IMR-90 (cell line): ENCODE measurements at regions not wholly inside any gene's neighbourhood (a gene's known extent, or its start where the extent isn't known, plus 50 kb on each side); places are given as distances from the start of the nearest gene placed in this dataset.

Experiments used
- ATAC-seq: fragments of 200-7000 bp; cut with Tn5 transposase; 2 replicates; pipeline ENCODE4 v1.9.1; 2020; ENCODE audit warnings: low read depth, mild to moderate bottlenecking, moderate library complexity
- BruUV-seq: library from RNA; stranded (reverse); fragments of 400-500 nt; replicated peaks from 2 replicates; lab custom pipeline; 2021; lab: Mats Ljungman, UMichigan
- CTCF ChIA-PET: fragments of 300-600 bp; formaldehyde crosslinking; extraction: SDS; loops from one replicate; lab custom pipeline; 2021; ENCODE audit warnings: antibody characterized with exemption; lab: Yijun Ruan, JAX
- POLR2A ChIA-PET: fragments of 300-600 bp; sonication (Branson Sonifier 250); formaldehyde crosslinking; loops from one replicate; lab custom pipeline; 2022; ENCODE audit warnings: antibody characterized with exemption; ENCODE audit not compliant: unreplicated experiment; lab: Charles Lee
- DNase-seq: peaks from one replicate; pipeline ENCODE4 v3.0.0; 2013
- H2AFZ ChIP-seq: replicated peaks from 2 replicates; pipeline ENCODE3; 2013; ENCODE audit warnings: low read length, mild to moderate bottlenecking; ENCODE audit not compliant: poor library complexity
- H2AK5ac ChIP-seq: 2 replicates; pipeline ENCODE4 v1.6.1; 2013; ENCODE audit warnings: low read depth, low read length, inconsistent platforms
- H2AK9ac ChIP-seq: replicated peaks from 2 replicates; pipeline ENCODE3; 2013; ENCODE audit warnings: mild to moderate bottlenecking, low read depth, low read length, moderate library complexity; ENCODE audit not compliant: poor library complexity
- H2BK120ac ChIP-seq: 2 replicates; pipeline ENCODE4 v1.6.1; 2013; ENCODE audit warnings: low read depth, low read length, inconsistent platforms
- H2BK15ac ChIP-seq: 3 replicates; pipeline ENCODE4 v1.6.1; 2013; ENCODE audit warnings: low read depth, low read length, inconsistent platforms
- H2BK20ac ChIP-seq: 2 replicates; pipeline ENCODE4 v1.6.1; 2013; ENCODE audit warnings: low read depth, mild to moderate bottlenecking, inconsistent platforms, low read length, moderate library complexity
- H2BK5ac ChIP-seq: 2 replicates; pipeline ENCODE4 v1.6.1; 2013; ENCODE audit warnings: mild to moderate bottlenecking, low read depth, low read length, inconsistent platforms; ENCODE audit not compliant: poor library complexity, severe bottlenecking
- H3K14ac ChIP-seq: replicated peaks from 2 replicates; pipeline ENCODE4 v1.6.1; 2013; ENCODE audit warnings: low read depth, low read length, inconsistent platforms
- H3K18ac ChIP-seq: 2 replicates; pipeline ENCODE4 v1.6.1; 2013; ENCODE audit warnings: low read depth, low read length, control low read depth
- H3K23ac ChIP-seq: 2 replicates; pipeline ENCODE4 v1.6.1; 2013; ENCODE audit warnings: low read depth, low read length, inconsistent platforms
- H3K27ac ChIP-seq: 2 replicates; pipeline ENCODE4 v1.5.1; 2013; ENCODE audit warnings: mild to moderate bottlenecking, control low read depth, low read length; ENCODE audit not compliant: insufficient read depth
- H3K27me3 ChIP-seq: 2 replicates; pipeline ENCODE4 v1.6.1; 2013; ENCODE audit warnings: low read length; ENCODE audit not compliant: control insufficient read depth, insufficient read depth
- H3K36me3 ChIP-seq: 2 replicates; pipeline ENCODE4 v1.6.1; 2013; ENCODE audit warnings: low read length, mixed read lengths; ENCODE audit not compliant: control insufficient read depth, insufficient read depth
- H3K4ac ChIP-seq: 2 replicates; pipeline ENCODE4 v1.6.1; 2013; ENCODE audit warnings: low read depth, low read length, inconsistent platforms
- H3K4me1 ChIP-seq: 2 replicates; pipeline ENCODE4 v1.6.1; 2013; ENCODE audit warnings: low read length, mixed read lengths; ENCODE audit not compliant: control insufficient read depth, insufficient read depth
- H3K4me2 ChIP-seq: 2 replicates; pipeline ENCODE4 v1.6.1; 2013; ENCODE audit warnings: low read depth, mild to moderate bottlenecking, control low read depth, low read length, moderate library complexity
- H3K4me3 ChIP-seq: 2 replicates; pipeline ENCODE4 v1.5.1; 2013; ENCODE audit warnings: low read depth, mild to moderate bottlenecking, control low read depth, low read length, moderate library complexity; ENCODE audit not compliant: insufficient read depth
- H3K56ac ChIP-seq: 2 replicates; pipeline ENCODE4 v1.6.1; 2013; ENCODE audit warnings: low read length, inconsistent platforms; ENCODE audit not compliant: insufficient read depth; ENCODE audit errors: extremely low read depth
- H3K79me1 ChIP-seq, 2 experiments: 2 replicates each; pipeline ENCODE4 v1.6.1; 2013; ENCODE audit warnings: low read length in 2 of 2, inconsistent platforms in 1 of 2, low read depth in 1 of 2
- H3K9ac ChIP-seq: 2 replicates; pipeline ENCODE4 v1.6.1; 2013; ENCODE audit warnings: low read depth, low read length, control low read depth
- H3K9me1 ChIP-seq: 2 replicates; pipeline ENCODE4 v1.6.1; 2013; ENCODE audit warnings: low read length, inconsistent platforms; ENCODE audit not compliant: insufficient read depth
- H3K9me3 ChIP-seq: 2 replicates; pipeline ENCODE4 v1.6.1; 2013; ENCODE audit warnings: low read length; ENCODE audit not compliant: control insufficient read depth, insufficient read depth
- H4K20me1 ChIP-seq: 2 replicates; pipeline ENCODE4 v1.6.1; 2013; ENCODE audit warnings: low read length, inconsistent platforms; ENCODE audit not compliant: insufficient read depth
- H4K5ac ChIP-seq: 2 replicates; pipeline ENCODE4 v1.6.1; 2013; ENCODE audit warnings: mild to moderate bottlenecking, low read depth, low read length, control low read depth
- H4K8ac ChIP-seq, 2 experiments: 2 replicates each; pipeline ENCODE4 v1.6.1; 2013; ENCODE audit warnings: low read depth in 2 of 2, low read length in 2 of 2, control low read depth in 1 of 2, inconsistent platforms in 1 of 2
- H4K91ac ChIP-seq: 2 replicates; pipeline ENCODE4 v1.6.1; 2013; ENCODE audit warnings: low read depth, low read length, inconsistent platforms; ENCODE audit not compliant: insufficient read depth
- CEBPB ChIP-seq: IDR thresholded peaks from 2 replicates; pipeline ENCODE4 v1.6.1; 2012; ENCODE audit warnings: low read depth, low read length, improper control_type of control experiment
- CHD1 ChIP-seq: IDR thresholded peaks from 2 replicates; pipeline ENCODE4 v1.6.1; 2012; ENCODE audit warnings: low read depth, low read length, improper control_type of control experiment
- MXI1 ChIP-seq: IDR thresholded peaks from 2 replicates; pipeline ENCODE4 v1.6.1; 2012; ENCODE audit warnings: low read depth, mild to moderate bottlenecking, low read length, moderate library complexity, borderline replicate concordance
- NFE2L2 ChIP-seq: fragments of 150-350 bp; IDR thresholded peaks from 2 replicates; pipeline ENCODE4 v1.6.1; 2016; ENCODE audit warnings: low read depth, mild to moderate bottlenecking, low read length
- RFX5 ChIP-seq: IDR thresholded peaks from 2 replicates; pipeline ENCODE4 v1.8.0; 2012; ENCODE audit warnings: low read depth, mild to moderate bottlenecking, low read length, moderate library complexity
- WGBS, 2 experiments: methylation state at CpG; one replicate each; pipeline versions ENCODE4 v1.1.5 to v1.1.7; 2013; ENCODE audit warnings: missing lambda C conversion rate in 2 of 2; ENCODE audit not compliant: insufficient read length in 1 of 2; ENCODE audit errors: extremely low coverage in 2 of 2; 5-methylcytosine and 5-hydroxymethylcytosine counted together
- dilution Hi-C: fragments of 300-500 bp; cut with HindIII; formaldehyde crosslinking; loops from one replicate; pipeline ENCODE4 v1.14.3; 2018; ENCODE audit warnings: low sequenced_read_pairs; ENCODE audit not compliant: unreplicated experiment
- in situ Hi-C: fragments of 300-500 bp; cut with MboI; formaldehyde crosslinking; loops from 3 replicates; pipeline ENCODE4 v1.14.3; 2019; ENCODE audit warnings: low sequenced_read_pairs, inconsistent platforms, mixed read lengths
- intact Hi-C: fragments of 100-400 bp; cut with micrococcal nuclease; formaldehyde crosslinking; loops from 2 replicates; pipeline ENCODE4 v1.10.0; 2022
- TF ChIP-seq, protein P1 (sequence below): fragments of 150-350 bp; IDR thresholded peaks from 2 replicates; pipeline ENCODE4 v1.6.1; 2017; ENCODE audit warnings: mild to moderate bottlenecking, antibody characterized with exemption, low read length, low read depth

DNA sequence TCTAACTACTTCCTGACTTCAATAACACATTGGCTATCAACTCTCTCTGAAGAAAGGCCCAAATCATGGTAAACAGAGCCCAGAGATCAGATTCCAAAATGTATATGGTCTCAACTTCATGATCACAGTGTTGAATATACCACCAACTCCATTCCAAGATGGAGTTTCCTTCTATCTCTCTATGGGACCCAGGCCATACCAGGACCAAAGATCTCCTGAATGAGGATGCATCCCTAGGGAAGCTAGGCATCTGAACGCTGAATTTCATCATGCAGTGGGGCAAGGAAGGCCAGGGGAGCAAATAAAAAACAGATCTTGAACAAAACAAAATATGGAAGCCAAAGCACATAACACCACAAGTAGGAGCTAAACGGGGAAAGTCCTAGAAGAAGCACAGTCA, 320.7 kb upstream of the PKDCC start:
- H3K14ac ChIP-seq, result no peak overlapping the region
- no peaks in the 10 kb centered on the region for H3K9me1 ChIP-seq
- no peak overlapping the region for H2BK15ac ChIP-seq
- in situ Hi-C loops, result no loop called here
- no peak overlapping the region for H4K91ac ChIP-seq
- H3K27ac ChIP-seq, result no peak overlapping the region
- H2BK20ac ChIP-seq, result no peak overlapping the region
- no peak overlapping the region for H2AFZ ChIP-seq
- TF ChIP-seq CHD1 (no peak), NFE2L2 (no peak), CEBPB (no peak), RFX5 (no peak), MXI1 (no peak)
- TF ChIP-seq, protein P1, sequence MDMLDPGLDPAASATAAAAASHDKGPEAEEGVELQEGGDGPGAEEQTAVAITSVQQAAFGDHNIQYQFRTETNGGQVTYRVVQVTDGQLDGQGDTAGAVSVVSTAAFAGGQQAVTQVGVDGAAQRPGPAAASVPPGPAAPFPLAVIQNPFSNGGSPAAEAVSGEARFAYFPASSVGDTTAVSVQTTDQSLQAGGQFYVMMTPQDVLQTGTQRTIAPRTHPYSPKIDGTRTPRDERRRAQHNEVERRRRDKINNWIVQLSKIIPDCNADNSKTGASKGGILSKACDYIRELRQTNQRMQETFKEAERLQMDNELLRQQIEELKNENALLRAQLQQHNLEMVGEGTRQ, result no peak
- no peak for ATAC-seq
- H4K20me1 ChIP-seq, result no peaks in the 10 kb centered on the region
- H3K4ac ChIP-seq, result no peak overlapping the region
- no peak for DNase-seq
- no peak overlapping the region for H2AK9ac ChIP-seq
- ChIA-PET CTCF (interaction anchor here (0.6 kb wide), 1 partner anchor 615 kb away, joined by 4 read pairs; no protein-coding TSS in a partner anchor), POLR2A (no interaction called here)
- H2BK5ac ChIP-seq, result no peak overlapping the region
- H2BK120ac ChIP-seq, result no peak overlapping the region
- no peak overlapping the region for H3K56ac ChIP-seq
- H3K9me3 ChIP-seq, result no peaks in the 10 kb centered on the region
- no peaks in the 10 kb centered on the region for H3K79me1 ChIP-seq
- BruUV-seq, result no TSS peak
- peaks cover 5% of the 10 kb centered on the region for H3K27me3 ChIP-seq
- H3K18ac ChIP-seq, result no peak overlapping the region
- intact Hi-C loops, result no loop called here
- no peaks in the 10 kb centered on the region for H3K36me3 ChIP-seq
- no peak overlapping the region for H3K4me2 ChIP-seq
- H3K23ac ChIP-seq, result no peak overlapping the region
- H3K9ac ChIP-seq, result no peak overlapping the region
- H3K4me1 ChIP-seq, result no peaks in the 10 kb centered on the region; the same call in 1 of the 2 replicates
- H4K8ac ChIP-seq, result no peak overlapping the region
- dilution Hi-C loops, result no loop called here
- H4K5ac ChIP-seq, result no peak overlapping the region
- H2AK5ac ChIP-seq, result no peak overlapping the region
- no CpG with 5 or more reads among the region's 2 CpGs for WGBS, 2 experiments
- no peak overlapping the region for H3K4me3 ChIP-seq
